ENCODE measurements at regions not wholly inside any gene's neighbourhood (a gene's known extent, or its start where the extent isn't known, plus 50 kb on each side); places are given as distances from the start of the nearest gene placed in this dataset.

DNA sequence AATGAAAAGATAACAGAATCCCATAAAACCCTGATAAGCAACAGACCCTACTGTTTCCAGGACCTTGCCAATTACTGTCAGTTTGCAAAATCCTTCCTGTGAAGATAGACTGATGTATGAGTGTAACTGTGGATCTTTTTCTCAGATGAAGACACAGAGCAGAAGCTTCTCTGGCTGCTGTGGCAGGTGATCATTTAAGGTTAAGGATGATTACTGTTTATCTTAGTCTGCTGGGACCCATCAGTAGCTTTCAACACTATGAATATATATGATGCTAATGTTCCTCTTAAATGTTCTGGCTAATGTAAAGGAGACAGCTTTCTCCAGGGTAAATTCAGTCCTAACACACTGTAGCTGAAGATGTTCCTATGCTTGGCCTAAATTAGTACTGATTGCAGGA is 56.0 kb upstream of the CTTNBP2 start:
- DNase-seq: no peak

- no peak for DNase-seq
These were observed 58.1 kb upstream of the CTTNBP2 start for GRCh38 chr7:117931314-117931713.

GRCh38 chr7:117937049-117937752 is 64.0 kb upstream of the CTTNBP2 start:
- no peak for DNase-seq

- DNase-seq: no peak
These were observed 64.7 kb upstream of the CTTNBP2 start for GRCh38 chr7:117937753-117938483.

DNA sequence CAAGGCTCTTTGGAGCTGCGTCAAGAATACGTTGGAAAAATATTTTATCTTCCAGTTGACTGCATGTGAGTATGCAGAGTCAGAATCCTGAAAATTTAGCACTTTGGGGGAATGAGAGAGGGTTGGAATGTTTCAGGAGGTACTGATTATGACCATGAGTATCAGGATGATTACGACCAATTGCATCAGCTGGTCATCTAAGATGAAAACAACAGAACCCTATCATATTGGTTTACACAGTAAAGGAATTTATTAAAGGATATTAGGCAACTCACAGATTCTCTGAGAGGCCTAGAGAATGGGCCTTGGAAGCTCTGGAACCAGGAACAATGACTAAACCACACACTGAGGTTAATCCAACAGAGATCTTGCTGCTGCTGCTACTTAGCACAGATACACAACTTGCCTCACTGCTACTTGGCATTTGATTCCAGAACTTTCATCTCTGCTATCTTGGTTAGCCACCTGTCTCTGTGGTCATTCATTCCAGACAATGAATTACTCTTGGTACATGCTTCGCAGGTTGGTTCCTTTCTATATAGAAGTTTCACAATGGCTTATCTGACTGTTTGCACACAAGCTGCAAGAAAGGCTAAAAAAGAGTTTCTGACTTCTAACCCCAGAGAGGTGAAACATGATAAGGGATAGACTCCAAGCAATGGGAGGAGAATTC is 68.0 kb upstream of the CTTNBP2 start:
- peak; percentile 38 for DNase-seq

DNA sequence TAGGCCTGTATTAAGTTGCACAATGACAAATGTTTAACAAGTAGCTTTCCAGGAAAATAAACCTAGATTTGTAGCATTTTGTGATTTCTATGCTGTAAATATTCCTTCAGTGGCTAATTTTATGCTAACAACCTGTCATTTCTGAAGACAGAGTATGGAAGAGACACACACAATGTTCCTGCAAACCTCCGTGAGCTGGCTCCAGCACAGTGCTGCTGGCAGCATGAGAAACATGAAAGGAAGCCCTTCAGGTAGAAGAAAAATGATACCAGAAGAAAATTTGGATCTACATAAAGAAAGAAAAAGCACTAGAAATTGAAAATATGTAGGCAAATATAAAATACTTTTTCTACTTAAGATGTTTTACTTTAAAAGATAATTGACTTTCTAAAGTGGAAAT is 69.5 kb upstream of the CTTNBP2 start:
- DNase-seq: no peak

- no peak for DNase-seq
These were observed 71.6 kb upstream of the CTTNBP2 start for GRCh38 chr7:117944886-117945285.

- DNase-seq: peak; percentile 33
These were observed 73.0 kb upstream of the CTTNBP2 start for GRCh38 chr7:117946151-117946633.

DNA sequence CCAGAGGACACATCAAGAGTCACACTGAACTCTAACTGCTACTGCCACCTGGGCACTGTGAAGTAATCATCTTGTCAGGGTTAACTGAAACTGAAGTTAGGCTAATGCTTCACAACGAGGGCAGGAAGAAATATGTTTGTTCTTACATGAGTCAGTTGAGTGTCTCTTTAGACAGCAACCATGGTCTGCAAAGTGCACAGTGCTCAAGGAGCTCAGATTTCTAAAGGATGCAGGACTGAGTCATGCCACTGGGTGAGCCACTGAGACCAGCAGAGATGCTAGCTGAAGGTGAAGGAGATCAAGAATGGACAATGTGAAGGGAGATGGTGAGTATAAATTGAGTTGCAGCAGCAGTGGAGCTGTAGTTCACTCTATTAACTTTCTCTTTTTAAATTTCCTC is 76.0 kb upstream of the CTTNBP2 start:
- DNase-seq: peak; percentile 21

DNA sequence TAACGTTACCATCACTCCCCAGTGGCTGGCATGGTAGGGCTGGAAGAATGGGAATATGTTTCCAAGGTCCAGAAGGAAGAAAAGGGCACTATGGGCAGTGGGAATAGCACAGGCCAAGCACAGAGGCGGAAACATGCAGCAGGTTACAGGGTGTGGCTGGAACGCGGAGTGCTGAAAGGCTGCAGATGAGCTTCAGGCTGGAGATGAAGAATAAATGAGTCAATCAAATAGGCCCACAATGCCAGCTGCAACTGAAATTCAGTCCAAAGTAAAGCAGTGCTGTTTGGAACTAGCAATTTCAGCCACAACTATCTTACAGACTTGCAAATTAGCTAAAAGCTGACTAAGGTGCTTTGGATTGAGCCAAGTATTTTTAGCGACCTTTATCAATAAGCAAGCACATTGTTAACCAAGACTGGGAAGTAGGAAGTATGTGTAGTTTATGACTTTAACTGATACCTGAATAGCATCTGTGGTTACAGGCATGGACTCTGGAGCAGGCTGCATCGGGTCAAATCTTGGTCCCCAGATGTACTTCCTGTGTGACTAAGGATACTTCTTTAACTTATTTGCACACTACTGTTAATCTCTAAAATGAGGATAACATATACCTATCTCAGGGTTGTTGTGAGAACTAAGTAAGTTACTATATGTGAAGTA is 77.5 kb upstream of the CTTNBP2 start:
- DNase-seq: no peak

GRCh38 chr7:117951285-117951684 is 78.0 kb upstream of the CTTNBP2 start:
- DNase-seq: peak; percentile 49

GRCh38 chr7:117951691-117952280 is 78.5 kb upstream of the CTTNBP2 start:
- DNase-seq: no peak

DNA sequence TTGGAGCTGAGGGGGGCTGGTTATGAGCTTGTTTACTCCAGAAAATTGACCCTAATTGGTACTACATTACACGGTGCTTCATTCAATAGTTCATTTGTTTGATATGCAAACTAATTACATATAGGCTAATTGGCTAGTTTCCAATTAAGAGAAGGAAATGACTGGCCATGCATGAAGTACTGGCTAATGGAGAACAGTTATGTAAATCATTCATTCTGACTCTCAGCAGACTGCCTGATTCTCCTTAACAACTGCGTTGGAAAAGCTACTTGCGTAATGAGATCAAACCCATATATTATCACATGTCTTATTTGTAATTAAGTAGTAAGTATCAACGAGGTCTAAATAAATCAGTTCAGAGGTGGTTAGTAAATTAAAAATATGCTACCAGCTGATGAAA is 81.8 kb upstream of the CTTNBP2 start:
- DNase-seq: no peak

DNA sequence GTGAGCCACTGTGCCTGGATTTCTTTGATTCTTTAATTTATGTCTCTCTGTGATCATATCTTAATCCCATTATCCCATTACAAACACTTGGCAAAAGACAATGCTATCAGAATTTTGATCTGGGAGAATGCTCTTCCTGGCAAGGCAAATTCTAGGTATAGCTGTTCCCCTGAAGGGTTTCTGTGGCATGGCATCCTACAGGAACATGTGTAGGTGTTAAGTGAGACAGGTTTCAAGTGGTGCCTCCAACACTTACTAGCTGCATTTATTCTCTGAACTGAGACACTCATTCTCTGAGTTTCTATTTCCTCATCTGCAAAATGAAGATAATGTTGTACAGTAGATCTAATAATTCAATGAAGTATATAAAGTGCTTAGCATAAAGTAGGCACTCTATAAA is 87.1 kb upstream of the CTTNBP2 start:
- no peak for DNase-seq

DNA sequence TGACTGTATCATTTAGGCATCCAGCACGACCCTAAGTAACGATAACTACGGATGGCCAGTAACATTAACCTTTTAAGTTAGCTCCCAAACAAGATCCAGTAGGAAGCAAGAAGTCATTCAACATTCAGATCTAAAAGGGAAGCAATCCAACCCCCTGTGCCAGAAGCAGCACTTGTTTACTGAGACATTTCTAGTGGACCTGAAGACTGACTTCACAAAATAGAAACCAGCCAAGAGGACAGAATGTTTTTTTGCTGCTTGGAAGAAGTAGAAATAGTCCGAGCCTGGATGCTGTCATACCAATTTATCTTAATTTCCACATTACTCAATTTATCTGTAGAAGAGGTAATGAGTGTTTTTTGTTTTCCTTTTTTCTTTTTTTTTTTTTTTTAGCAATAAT is 88.0 kb upstream of the CTTNBP2 start:
- DNase-seq: no peak

DNA sequence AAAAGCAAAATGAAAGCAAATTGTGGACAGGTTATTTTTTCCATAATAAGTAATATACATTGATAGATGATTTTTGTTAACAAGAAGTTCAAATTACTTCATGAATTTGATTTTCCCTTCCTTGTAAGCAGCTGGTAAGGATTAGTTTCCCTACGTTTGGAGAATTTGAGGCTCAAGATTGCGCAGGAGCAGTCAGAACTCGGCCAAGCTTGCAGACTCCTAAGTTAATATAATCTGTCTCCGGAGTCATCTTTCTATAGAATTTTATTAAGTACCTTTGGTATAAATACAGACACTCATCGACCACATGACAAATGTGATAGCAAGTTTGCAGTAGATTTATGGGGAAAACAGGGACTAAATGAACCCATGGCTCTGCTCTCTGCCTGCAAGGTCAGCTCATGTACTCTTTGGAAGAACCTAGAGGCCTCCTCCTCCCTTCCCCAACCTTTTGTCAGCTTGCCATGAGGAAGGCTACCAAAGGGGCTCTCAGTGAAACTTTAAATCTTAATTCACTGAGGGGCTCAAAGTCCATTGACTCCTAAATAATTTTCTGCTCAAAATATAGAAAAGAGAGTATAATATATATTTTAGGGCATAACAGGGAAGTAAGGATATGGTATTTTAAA is 89.2 kb upstream of the CTTNBP2 start:
- no peak for DNase-seq

GRCh38 chr7:117963264-117964197 is 90.3 kb upstream of the CTTNBP2 start:
- no peak for DNase-seq

DNA sequence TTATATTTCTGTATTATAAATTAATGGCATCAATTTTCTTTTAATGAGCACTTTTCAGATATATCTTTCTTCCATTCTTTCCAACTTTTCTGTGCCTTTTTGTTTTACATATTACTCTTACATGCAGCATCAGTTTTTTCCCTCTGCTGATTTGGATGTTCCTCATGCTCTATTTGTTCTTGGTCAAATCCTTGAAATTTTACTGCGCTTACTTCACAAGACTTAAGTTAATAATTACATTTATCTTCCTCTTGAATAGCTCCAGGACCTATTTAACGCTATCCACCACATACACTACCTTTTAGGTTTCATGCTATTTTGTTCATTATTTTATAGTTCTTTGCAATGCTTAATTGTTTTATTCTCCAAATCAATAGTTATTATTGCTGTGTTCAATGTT is 97.6 kb upstream of the CTTNBP2 start:
- DNase-seq: peak; percentile 60

GRCh38 chr7:117971556-117972244 is 98.5 kb upstream of the CTTNBP2 start:
- no peak for DNase-seq

GRCh38 chr7:117972606-117973005 is 99.4 kb upstream of the CTTNBP2 start:
- DNase-seq: no peak

DNA sequence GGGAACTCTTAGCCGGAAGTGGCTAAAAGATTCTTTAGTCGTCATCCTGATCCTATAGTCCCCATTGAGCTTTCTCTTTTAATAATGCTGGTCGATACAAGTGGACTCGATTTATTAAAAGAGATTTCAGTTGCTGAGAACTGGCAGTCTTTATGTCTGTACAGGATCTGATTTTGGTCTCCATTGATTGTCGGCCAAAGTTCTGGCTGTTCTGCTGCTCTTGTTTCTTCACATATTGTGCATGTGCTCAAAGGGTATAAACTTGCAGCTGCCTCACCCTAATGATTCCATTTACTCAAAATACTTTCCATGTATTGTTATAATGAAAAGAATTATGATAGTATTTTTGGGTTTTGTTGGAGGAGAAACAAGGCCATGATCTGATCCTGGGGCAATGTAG is 100.7 kb upstream of the CTTNBP2 start:
- no peak for DNase-seq
